SU-DHL-6 (cell line): ENCODE measurements at regions not wholly inside any gene's neighbourhood (a gene's known extent, or its start where the extent isn't known, plus 50 kb on each side); places are given as distances from the start of the nearest gene placed in this dataset.

Experiments
- H2AFZ ChIP-seq: fragments of 200-600 bp; sonication (generic); 2 replicates; pipeline ENCODE4 v1.6.1; 2014; ENCODE audit warnings: low read depth, mild to moderate bottlenecking, moderate library complexity, mixed read lengths, antibody characterized with exemption, low read length; ENCODE audit not compliant: severe bottlenecking
- H3F3A ChIP-seq: fragments of 200-600 bp; shearing (Covaris generic); 2 replicates; pipeline ENCODE4 v1.6.0; 2016; ENCODE audit warnings: antibody characterized with exemption, mild to moderate bottlenecking; ENCODE audit not compliant: insufficient read depth
- H3K27ac ChIP-seq: fragments of 200-600 bp; sonication (generic); 2 replicates; pipeline ENCODE4 v1.5.1; 2016; ENCODE audit warnings: low read depth, mild to moderate bottlenecking, low read length, moderate library complexity, mixed read lengths
- H3K27me3 ChIP-seq: fragments of 200-600 bp; sonication (generic), shearing (Covaris generic); 2 replicates; pipeline ENCODE4 v1.6.0; 2014; ENCODE audit warnings: mild to moderate bottlenecking, low read length
- H3K36me3 ChIP-seq: fragments of 200-600 bp; sonication (generic); 2 replicates; pipeline ENCODE4 v1.6.1; 2014; ENCODE audit warnings: mild to moderate bottlenecking, low read length, mixed read lengths
- H3K4me2 ChIP-seq: fragments of 300-600, 200-600 bp; shearing (Covaris generic), sonication (generic); 2 replicates; pipeline ENCODE4 v1.6.0; 2014; ENCODE audit warnings: low read length, low read depth, mild to moderate bottlenecking; ENCODE audit not compliant: poor library complexity, severe bottlenecking
- H3K4me3 ChIP-seq: fragments of 200-600 bp; sonication (generic); 2 replicates; pipeline ENCODE4 v1.5.1; 2014; ENCODE audit warnings: antibody characterized with exemption, low read length, mild to moderate bottlenecking, mixed read lengths; ENCODE audit not compliant: insufficient read depth, poor library complexity, severe bottlenecking
- H3K79me2 ChIP-seq: fragments of 200-600 bp; sonication (generic); 2 replicates; pipeline ENCODE4 v1.6.1; 2014; ENCODE audit warnings: mild to moderate bottlenecking, low read length, moderate library complexity; ENCODE audit not compliant: insufficient read depth
- H3K9ac ChIP-seq: fragments of 200-600 bp; sonication (generic); 2 replicates; pipeline ENCODE4 v1.7.0; 2014; ENCODE audit warnings: mild to moderate bottlenecking, low read length
- H3K9me2 ChIP-seq: fragments of 200-600 bp; sonication (generic); replicated peaks from 2 replicates; pipeline ENCODE4 v1.6.1; 2014; ENCODE audit warnings: low read length; ENCODE audit not compliant: insufficient read depth
- H3K9me3 ChIP-seq: fragments of 200-600 bp; sonication (generic); 2 replicates; pipeline ENCODE4 v1.6.1; 2014; ENCODE audit warnings: low read length, mixed read lengths; ENCODE audit not compliant: insufficient read depth
- H4K20me1 ChIP-seq: fragments of 200-600 bp; sonication (generic); 2 replicates; pipeline ENCODE4 v1.6.1; 2014; ENCODE audit warnings: low read depth, mild to moderate bottlenecking, antibody characterized with exemption, low read length, moderate library complexity, mixed read lengths
- CTCF ChIP-seq: fragments of 200-600 bp; sonication (generic); IDR thresholded peaks from one replicate; pipeline ENCODE4 v1.5.1; 2017; ENCODE audit warnings: antibody characterized with exemption, mild to moderate bottlenecking, low read length, moderate library complexity; ENCODE audit not compliant: insufficient read depth, poor library complexity, severe bottlenecking
- EZH2phosphoT487 ChIP-seq: fragments of 200-600 bp; sonication (generic), shearing (Covaris generic); conservative IDR thresholded peaks from 2 replicates; pipeline ENCODE4 v1.6.1; 2018; ENCODE audit warnings: mild to moderate bottlenecking, antibody characterized with exemption, low read length, moderate library complexity, mixed read lengths

- H4K20me1 ChIP-seq, result no peaks in the 10 kb centered on the region
- TF ChIP-seq EZH2phosphoT487 (no peak), CTCF (no peak)
- no peaks in the 10 kb centered on the region for H3K27me3 ChIP-seq
- H3K4me2 ChIP-seq, result no peak overlapping the region
- no peak overlapping the region for H3K27ac ChIP-seq
- no peak overlapping the region for H2AFZ ChIP-seq
- H3K79me2 ChIP-seq, result no peaks in the 10 kb centered on the region
- no peaks in the 10 kb centered on the region for H3K36me3 ChIP-seq
- no peaks in the 10 kb centered on the region for H3F3A ChIP-seq
- H3K9me2 ChIP-seq, result no peaks in the 10 kb centered on the region
- H3K9ac ChIP-seq, result no peak overlapping the region
- no peaks in the 10 kb centered on the region for H3K9me3 ChIP-seq
- H3K4me3 ChIP-seq, result no peak overlapping the region
These were observed 429.9 kb downstream of the NR2F1-AS1 start for GRCh38 chr5:93151121-93151520.

DNA sequence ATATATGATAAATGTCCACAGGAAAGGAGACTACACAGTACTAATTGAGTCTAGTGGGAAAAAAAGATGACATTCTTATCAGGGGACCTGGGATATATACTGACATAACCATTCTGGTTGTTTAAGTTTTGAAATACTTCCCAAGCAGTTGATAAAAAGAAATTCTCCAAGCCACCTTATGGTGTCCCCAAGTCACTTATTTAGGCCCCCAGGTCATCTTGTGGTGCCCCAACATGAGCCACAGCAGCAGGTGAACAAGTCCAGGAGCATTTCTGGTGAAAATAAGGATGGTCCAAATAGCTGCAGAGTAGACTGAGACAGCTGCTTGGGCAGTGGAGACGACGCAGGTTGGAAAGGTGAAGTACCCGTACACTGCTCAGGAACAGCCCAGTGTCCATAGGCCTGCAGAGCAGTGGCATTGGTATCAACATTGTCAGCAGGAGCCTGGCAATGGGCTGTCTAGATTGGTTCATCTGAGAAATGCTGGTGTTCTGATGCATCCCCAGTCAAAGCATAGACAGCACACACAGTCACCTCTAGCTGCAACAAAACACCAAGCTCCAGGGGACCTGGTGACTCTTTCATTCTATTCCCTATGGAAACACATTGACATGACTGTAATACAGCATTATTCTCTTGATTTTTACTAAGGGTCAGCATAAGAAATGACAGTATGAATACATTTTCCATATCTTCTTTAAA lies 430.6 kb downstream of the NR2F1-AS1 start:
- Histone ChIP-seq H3K27ac (no peak overlapping the region), H3K27me3 (no peaks in the 10 kb centered on the region), H3F3A (no peaks in the 10 kb centered on the region), H3K9me2 (no peaks in the 10 kb centered on the region), H4K20me1 (no peaks in the 10 kb centered on the region), H3K4me3 (no peak overlapping the region), H3K79me2 (no peaks in the 10 kb centered on the region), H2AFZ (no peak overlapping the region), H3K4me2 (no peak overlapping the region), H3K36me3 (no peaks in the 10 kb centered on the region), H3K9ac (no peak overlapping the region), H3K9me3 (no peaks in the 10 kb centered on the region)
- TF ChIP-seq EZH2phosphoT487 (no peak), CTCF (no peak)

GRCh38 chr5:93145767-93146166 lies 435.3 kb downstream of the NR2F1-AS1 start:
- no peaks in the 10 kb centered on the region for H3K9me3 ChIP-seq
- H2AFZ ChIP-seq, result no peak overlapping the region

More at GRCh38 chr5:93145767-93146166, 435.3 kb downstream of the NR2F1-AS1 start:
- Histone ChIP-seq H3K79me2 (no peaks in the 10 kb centered on the region), H4K20me1 (no peaks in the 10 kb centered on the region), H3K27ac (no peak overlapping the region), H3K9me2 (no peaks in the 10 kb centered on the region), H3K27me3 (no peaks in the 10 kb centered on the region), H3K36me3 (no peaks in the 10 kb centered on the region), H3K4me2 (no peak overlapping the region), H3F3A (no peaks in the 10 kb centered on the region), H3K9ac (no peak overlapping the region), H3K4me3 (no peak overlapping the region)
- TF ChIP-seq EZH2phosphoT487 (no peak), CTCF (no peak)
